Loucy (cell line): ENCODE measurements at regions not wholly inside any gene's neighbourhood (a gene's known extent, or its start where the extent isn't known, plus 50 kb on each side); places are given as distances from the start of the nearest gene placed in this dataset.

Experiments used
- H2AFZ ChIP-seq: fragments of 200-600 bp; sonication (generic); 2 replicates; pipeline ENCODE4 v1.6.0; 2016; ENCODE audit warnings: antibody characterized with exemption, mild to moderate bottlenecking, low read length, moderate library complexity
- H3F3A ChIP-seq: fragments of 200-600 bp; 2 replicates; pipeline ENCODE4 v1.6.0; 2016; ENCODE audit warnings: antibody characterized with exemption, low read depth, mild to moderate bottlenecking
- H3K27me3 ChIP-seq: fragments of 200-600 bp; sonication (generic); 2 replicates; pipeline ENCODE4 v1.6.1; 2014; ENCODE audit warnings: low read length, mild to moderate bottlenecking; ENCODE audit not compliant: insufficient read depth, poor library complexity, severe bottlenecking
- H3K36me3 ChIP-seq: fragments of 200-600 bp; sonication (generic); 2 replicates; pipeline ENCODE4 v1.6.1; 2016; ENCODE audit warnings: low read length; ENCODE audit not compliant: insufficient read depth
- H3K4me1 ChIP-seq: fragments of 200-600 bp; sonication (generic); 2 replicates; pipeline ENCODE4 v1.5.1; 2014; ENCODE audit warnings: low read length, mild to moderate bottlenecking; ENCODE audit not compliant: insufficient read depth, poor library complexity, severe bottlenecking
- H3K4me2 ChIP-seq: fragments of 200-600 bp; sonication (generic); 2 replicates; pipeline ENCODE4 v1.6.0; 2014; ENCODE audit warnings: antibody characterized with exemption, low read length, low read depth, mild to moderate bottlenecking; ENCODE audit not compliant: poor library complexity, severe bottlenecking
- H3K4me3 ChIP-seq: fragments of 200-600 bp; sonication (generic); 2 replicates; pipeline ENCODE4 v1.5.1; 2014; ENCODE audit warnings: low read length, mild to moderate bottlenecking, mixed read lengths; ENCODE audit not compliant: poor library complexity, severe bottlenecking
- H3K79me2 ChIP-seq: fragments of 200-600 bp; sonication (generic); 2 replicates; pipeline ENCODE4 v1.6.1; 2014; ENCODE audit warnings: low read length; ENCODE audit not compliant: insufficient read depth
- H3K9ac ChIP-seq: fragments of 200-600 bp; sonication (generic); 2 replicates; pipeline ENCODE4 v1.6.0; 2014; ENCODE audit warnings: mild to moderate bottlenecking, low read depth, low read length, moderate library complexity; ENCODE audit not compliant: poor library complexity, severe bottlenecking
- H3K9me2 ChIP-seq: fragments of 200-600 bp; sonication (generic); replicated peaks from 2 replicates; pipeline ENCODE4 v1.6.1; 2016; ENCODE audit warnings: low read depth, low read length, mixed read lengths
- H3K9me3 ChIP-seq: fragments of 200-600 bp; sonication (generic); 2 replicates; pipeline ENCODE4 v1.6.1; 2014; ENCODE audit warnings: mild to moderate bottlenecking, antibody characterized with exemption, low read length, low read depth; ENCODE audit not compliant: insufficient read depth
- H4K20me1 ChIP-seq: fragments of 200-600 bp; sonication (generic); 2 replicates; pipeline ENCODE4 v1.6.0; 2014; ENCODE audit warnings: antibody characterized with exemption, low read length, mild to moderate bottlenecking; ENCODE audit not compliant: insufficient read depth, poor library complexity, severe bottlenecking
- CTCF ChIP-seq: fragments of 200-600 bp; sonication (generic); conservative IDR thresholded peaks from 2 replicates; pipeline ENCODE4 v1.5.1; 2014; ENCODE audit warnings: mild to moderate bottlenecking, antibody characterized with exemption, low read length
- EZH2phosphoT487 ChIP-seq: fragments of 200-600 bp; IDR thresholded peaks from 2 replicates; pipeline ENCODE4 v1.6.1; 2018; ENCODE audit warnings: antibody characterized with exemption, mild to moderate bottlenecking, moderate library complexity, borderline replicate concordance

DNA sequence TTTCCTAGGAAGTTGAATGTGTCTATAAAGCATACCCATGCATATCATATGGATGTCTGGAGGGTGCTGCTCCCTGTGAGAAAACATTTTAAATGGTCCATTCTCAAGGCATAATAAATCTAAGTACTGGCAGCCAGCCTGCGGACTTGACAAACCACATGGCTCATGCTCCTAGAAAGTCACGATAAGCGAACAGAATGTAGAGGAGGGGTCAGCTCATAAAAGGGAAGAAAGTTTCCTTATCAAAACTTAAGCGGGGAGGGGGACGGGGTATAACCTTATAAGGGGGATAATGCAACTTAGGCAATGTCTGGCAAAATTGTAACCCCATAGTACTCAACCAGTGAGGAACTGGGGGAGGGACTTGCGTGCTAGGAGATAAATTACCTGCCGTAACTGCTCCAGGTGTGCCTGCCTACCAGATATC is 159.8 kb upstream of the LMCD1 start:
- peaks cover 4% of the 10 kb centered on the region; the same call in 1 of the 2 replicates for H3K36me3 ChIP-seq
- H3K4me2 ChIP-seq: no peak overlapping the region
- peaks cover 15% of the 10 kb centered on the region; the same call in 1 of the 2 replicates for H3K9me3 ChIP-seq
- H3K9ac ChIP-seq: no peak overlapping the region
- TF ChIP-seq EZH2phosphoT487: no peak
- no peak for TF ChIP-seq CTCF
- H3F3A ChIP-seq: no peaks in the 10 kb centered on the region
- H3K4me1 ChIP-seq: no peaks in the 10 kb centered on the region
- no peak overlapping the region for H2AFZ ChIP-seq
- no peaks in the 10 kb centered on the region for H3K79me2 ChIP-seq
- H3K4me3 ChIP-seq: no peak overlapping the region
- no peaks in the 10 kb centered on the region for H4K20me1 ChIP-seq
- H3K27me3 ChIP-seq: no peaks in the 10 kb centered on the region
- no peaks in the 10 kb centered on the region for H3K9me2 ChIP-seq

DNA sequence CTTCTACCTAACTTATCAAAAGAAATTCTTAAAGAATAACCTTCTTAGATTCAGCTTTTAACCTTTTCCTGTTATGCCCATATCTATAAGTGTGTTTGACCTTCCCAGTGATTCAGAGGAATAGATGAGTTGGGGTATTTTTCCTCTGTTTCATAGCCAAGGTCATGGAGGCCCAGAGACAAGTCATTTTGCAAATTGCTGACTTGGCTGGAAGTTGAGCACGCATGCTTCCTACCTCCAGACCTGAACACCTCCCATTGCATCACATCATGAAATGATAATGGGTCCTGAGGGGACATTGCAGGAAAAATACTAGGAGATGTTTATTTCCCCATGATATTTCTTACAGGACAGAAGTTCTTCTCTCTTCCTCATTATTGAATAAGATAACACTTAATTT is 158.6 kb upstream of the LMCD1 start:
- H3K9me3 ChIP-seq: peaks cover 15% of the 10 kb centered on the region; the same call in 1 of the 2 replicates
- H3K9me2 ChIP-seq: no peaks in the 10 kb centered on the region
- H3K4me3 ChIP-seq: no peak overlapping the region
- no peak overlapping the region for H3K9ac ChIP-seq
- H3K4me2 ChIP-seq: no peak overlapping the region
- TF ChIP-seq EZH2phosphoT487: no peak
- no peak for TF ChIP-seq CTCF
- H3K4me1 ChIP-seq: no peaks in the 10 kb centered on the region
- H3K36me3 ChIP-seq: peaks cover 4% of the 10 kb centered on the region; the same call in 1 of the 2 replicates
- H2AFZ ChIP-seq: no peak overlapping the region
- H4K20me1 ChIP-seq: no peaks in the 10 kb centered on the region
- no peaks in the 10 kb centered on the region for H3K79me2 ChIP-seq
- H3K27me3 ChIP-seq: no peaks in the 10 kb centered on the region
- no peaks in the 10 kb centered on the region for H3F3A ChIP-seq

DNA sequence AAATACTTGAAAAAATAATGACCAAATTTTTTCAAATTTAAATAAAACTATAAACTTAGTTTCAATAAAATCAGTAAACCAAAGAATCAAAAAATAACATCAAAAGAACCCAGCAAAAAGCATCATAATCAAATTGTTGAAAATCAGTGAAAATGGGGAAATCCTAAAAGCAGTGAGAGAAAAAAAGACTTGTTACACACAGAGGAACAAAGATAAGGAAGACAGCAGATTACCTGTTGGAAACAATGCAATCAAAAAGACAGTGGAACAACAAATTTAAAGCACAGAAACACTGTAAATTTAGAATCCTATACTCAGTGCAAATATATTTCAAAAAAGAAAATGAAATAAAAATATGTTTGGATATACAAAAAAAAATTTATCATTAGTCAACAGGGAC is 156.2 kb upstream of the LMCD1 start:
- Histone ChIP-seq H3K9me2 (no peaks in the 10 kb centered on the region), H3K27me3 (no peaks in the 10 kb centered on the region), H3K79me2 (no peaks in the 10 kb centered on the region), H2AFZ (no peak overlapping the region), H3K36me3 (peaks cover 4% of the 10 kb centered on the region; the same call in 1 of the 2 replicates), H3K9ac (no peak overlapping the region), H3K4me2 (no peak overlapping the region), H4K20me1 (no peaks in the 10 kb centered on the region), H3K9me3 (peaks cover 15% of the 10 kb centered on the region; the same call in 1 of the 2 replicates), H3K4me3 (no peak overlapping the region), H3F3A (no peaks in the 10 kb centered on the region), H3K4me1 (no peaks in the 10 kb centered on the region)
- no peak for TF ChIP-seq CTCF
- no peak for TF ChIP-seq EZH2phosphoT487
